HepG2 (cell line): ENCODE measurements at regions not wholly inside any gene's neighbourhood (a gene's known extent, or its start where the extent isn't known, plus 50 kb on each side); places are given as distances from the start of the nearest gene placed in this dataset.

Experiments
- CTCF ChIP-seq: sonication (generic); formaldehyde crosslinking; IDR thresholded peaks from 2 replicates; pipeline ENCODE4 v1.5.0; 2020; ENCODE audit warnings: mild to moderate bottlenecking, missing genetic modification reagents, moderate library complexity
- FOXA1 ChIP-seq, 2 experiments: fragments of 450-650 bp in 1 of 2; sonication (generic) in 1 of 2; formaldehyde crosslinking in 1 of 2; IDR thresholded peaks; 2 replicates each; pipeline versions ENCODE4 v1.4.0 to v1.6.1; 2016 to 2020; ENCODE audit warnings: missing genetic modification reagents in 1 of 2
- LBX2 ChIP-seq: sonication (generic); formaldehyde crosslinking; IDR thresholded peaks from 2 replicates; pipeline ENCODE4 v1.5.0; 2020; ENCODE audit warnings: missing genetic modification reagents, mild to moderate bottlenecking, borderline replicate concordance
- NFYB ChIP-seq: sonication (generic); formaldehyde crosslinking; IDR thresholded peaks from 2 replicates; pipeline ENCODE4 v1.4.0; 2020; ENCODE audit warnings: missing genetic modification reagents
- NONO ChIP-seq, 2 experiments: fragments of 450-650 bp in 1 of 2; sonication (generic) in 1 of 2; formaldehyde crosslinking in 1 of 2; IDR thresholded peaks in 1 of 2; conservative IDR thresholded peaks in 1 of 2; 2 replicates each; pipeline versions ENCODE4 v1.6.1 to v1.8.0; 2017 to 2022; ENCODE audit warnings: mild to moderate bottlenecking in 1 of 2, missing genetic modification reagents in 1 of 2, moderate library complexity in 1 of 2
- TCF12 ChIP-seq, 2 experiments: fragments of 450-650 bp in 1 of 2; sonication (generic) in 1 of 2; formaldehyde crosslinking in 1 of 2; IDR thresholded peaks; 2 replicates each; pipeline versions ENCODE4 v1.6.1 to v1.8.0; 2017 to 2022; ENCODE audit warnings: antibody characterized with exemption in 1 of 2, mild to moderate bottlenecking in 1 of 2, missing genetic modification reagents in 1 of 2, moderate library complexity in 1 of 2
- ZNF335 ChIP-seq: sonication (generic); formaldehyde crosslinking; IDR thresholded peaks from 2 replicates; pipeline ENCODE4 v1.4.0; 2020; ENCODE audit warnings: missing genetic modification reagents
- TF ChIP-seq, protein P1 (sequence below): sonication (generic); formaldehyde crosslinking; IDR thresholded peaks from 2 replicates; pipeline ENCODE4 v1.5.0; 2020; ENCODE audit warnings: missing genetic modification reagents

DNA sequence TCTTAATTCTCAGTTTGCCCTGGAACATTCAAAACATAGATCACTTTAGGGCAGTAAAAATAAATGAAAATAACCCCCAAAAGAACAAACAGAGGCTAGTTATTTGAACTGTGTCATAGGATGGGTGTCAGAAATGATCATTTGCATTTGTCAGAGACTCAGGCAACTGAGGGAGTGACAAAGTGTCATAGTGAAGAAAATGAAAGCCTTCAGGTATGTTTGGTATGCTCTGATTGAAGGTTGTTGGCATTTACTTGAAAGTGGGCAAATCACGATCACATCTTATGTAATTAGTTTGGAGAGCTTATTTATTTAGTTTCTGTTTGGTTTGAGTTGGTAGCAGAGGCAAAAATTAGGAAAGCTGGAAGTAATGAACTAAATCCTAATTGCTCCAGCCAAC lies 880.9 kb downstream of the ANKRD7 start:
- no peak for TF ChIP-seq TCF12 (IDR thresholded peaks at IDR 0.05)
- no peak for TF ChIP-seq TCF12 (CRISPR knock-in tag; IDR thresholded peaks at IDR 0.05)
- TF ChIP-seq, protein P1, sequence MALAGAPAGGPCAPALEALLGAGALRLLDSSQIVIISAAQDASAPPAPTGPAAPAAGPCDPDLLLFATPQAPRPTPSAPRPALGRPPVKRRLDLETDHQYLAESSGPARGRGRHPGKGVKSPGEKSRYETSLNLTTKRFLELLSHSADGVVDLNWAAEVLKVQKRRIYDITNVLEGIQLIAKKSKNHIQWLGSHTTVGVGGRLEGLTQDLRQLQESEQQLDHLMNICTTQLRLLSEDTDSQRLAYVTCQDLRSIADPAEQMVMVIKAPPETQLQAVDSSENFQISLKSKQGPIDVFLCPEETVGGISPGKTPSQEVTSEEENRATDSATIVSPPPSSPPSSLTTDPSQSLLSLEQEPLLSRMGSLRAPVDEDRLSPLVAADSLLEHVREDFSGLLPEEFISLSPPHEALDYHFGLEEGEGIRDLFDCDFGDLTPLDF (CRISPR knock-in tag) = no peak
- no peak for TF ChIP-seq CTCF
- TF ChIP-seq ZNF335 (CRISPR knock-in tag) = no peak
- TF ChIP-seq LBX2 (CRISPR knock-in tag) = no peak
- no peak for TF ChIP-seq NONO (IDR thresholded peaks at IDR 0.05)
- TF ChIP-seq NONO (CRISPR knock-in tag; conservative IDR thresholded peaks at IDR 0.05) = no peak
- no peak for TF ChIP-seq FOXA1 (IDR thresholded peaks at IDR 0.05)
- no peak for TF ChIP-seq FOXA1 (CRISPR knock-in tag; IDR thresholded peaks at IDR 0.05)
- no peak for TF ChIP-seq NFYB (CRISPR knock-in tag)
